HCT116 (cell line): ENCODE measurements at regions not wholly inside any gene's neighbourhood (a gene's known extent, or its start where the extent isn't known, plus 50 kb on each side); places are given as distances from the start of the nearest gene placed in this dataset.

Experiments used
- ATAC-seq: fragments of 200-7000 bp; cut with Tn5 transposase; 2 replicates; pipeline ENCODE4 v1.9.1; 2020; ENCODE audit warnings: mild to moderate bottlenecking, moderate library complexity
- BruUV-seq: library from RNA; stranded (reverse); fragments of 400-500 nt; replicated peaks from 2 replicates; lab custom pipeline; 2021; lab: Mats Ljungman, UMichigan
- CTCF ChIA-PET: fragments of 300-600 bp; sonication (Branson Sonifier 250); formaldehyde crosslinking; loops from one replicate; lab custom pipeline; 2021; ENCODE audit warnings: antibody characterized with exemption; lab: Charles Lee
- POLR2A ChIA-PET: fragments of 300-600, 350-600 bp; sonication (Branson Sonifier 250); formaldehyde crosslinking; loops from one replicate; lab custom pipeline; 2021; ENCODE audit warnings: antibody characterized with exemption; lab: Charles Lee
- RAD21 ChIA-PET, 2 experiments: fragments of 300-600 bp; sonication (Branson Sonifier 250); formaldehyde crosslinking; loops; one replicate each; lab custom pipeline; 2023; ENCODE audit warnings: low total read pairs in 2 of 2; ENCODE audit not compliant: uncharacterized antibody in 2 of 2, unreplicated experiment in 2 of 2, low non-redundant PET in 1 of 2; lab: Charles Lee
- DNase-seq: peaks from one replicate; pipeline ENCODE4 v3.0.0-alpha.2; 2010; ENCODE audit warnings: low read depth, low spot score
- H2AFZ ChIP-seq: fragments of 200-600 bp; shearing (Covaris generic), sonication (generic); 2 replicates; pipeline ENCODE4 v1.6.1; 2017; ENCODE audit warnings: low read depth, mixed run types, mixed read lengths, antibody characterized with exemption, low read length; ENCODE audit not compliant: poor library complexity, severe bottlenecking
- H3K27ac ChIP-seq: 2 replicates; pipeline ENCODE4 v1.5.1; 2012; ENCODE audit warnings: low read depth, low read length
- H3K27me3 ChIP-seq: fragments of 200-600 bp; sonication (generic); 2 replicates; pipeline ENCODE4 v1.6.1; 2016; ENCODE audit warnings: mixed run types, low read length, mixed read lengths; ENCODE audit not compliant: insufficient read depth
- H3K36me3 ChIP-seq, 2 experiments: fragments of 200-500 bp in 1 of 2; fragments of 200-600 bp in 1 of 2; sonication (Bioruptor generic) in 1 of 2; sonication (generic) in 1 of 2; 2 replicates each; pipeline versions ENCODE4 v1.5.1 to v1.6.1; 2014 to 2016; ENCODE audit warnings: low read length in 2 of 2, inconsistent platforms in 1 of 2, mixed read lengths in 1 of 2, mixed run types in 1 of 2; ENCODE audit not compliant: insufficient read depth in 2 of 2, control insufficient read depth in 1 of 2
- H3K4me1 ChIP-seq, 2 experiments: fragments of 200-600 bp in 1 of 2; sonication (generic) in 1 of 2; 2 replicates each; pipeline versions ENCODE4 v1.5.1 to v1.6.1; 2012 to 2017; ENCODE audit warnings: low read length in 2 of 2, inconsistent platforms in 1 of 2, mild to moderate bottlenecking in 1 of 2, mixed read lengths in 1 of 2, mixed run types in 1 of 2, moderate library complexity in 1 of 2; ENCODE audit not compliant: insufficient read depth in 2 of 2, control insufficient read depth in 1 of 2
- H3K4me2 ChIP-seq: fragments of 200-600 bp; sonication (generic); 2 replicates; pipeline ENCODE4 v1.6.1; 2017; ENCODE audit warnings: mixed run types, low read length, mixed read lengths
- H3K4me3 ChIP-seq, 2 experiments: fragments of 200-600 bp in 1 of 2; sonication (generic) in 1 of 2; replicated peaks in 1 of 2; 2 replicates each; pipeline ENCODE4 v1.5.1; 2011 to 2016; ENCODE audit warnings: low read length in 2 of 2, control low read depth in 1 of 2, low read depth in 1 of 2, mild to moderate bottlenecking in 1 of 2, mixed read lengths in 1 of 2, mixed run types in 1 of 2
- H3K79me2 ChIP-seq: fragments of 200-600 bp; sonication (generic); 2 replicates; pipeline ENCODE4 v1.6.1; 2017; ENCODE audit warnings: mild to moderate bottlenecking, mixed run types, low read length, moderate library complexity, mixed read lengths; ENCODE audit not compliant: insufficient read depth
- H3K9ac ChIP-seq: fragments of 200-600 bp; sonication (generic); 2 replicates; pipeline ENCODE4 v1.6.1; 2016; ENCODE audit warnings: low read length, mixed read lengths
- H3K9me2 ChIP-seq: fragments of 200-600 bp; sonication (generic), shearing (Covaris generic); 2 replicates; pipeline ENCODE4 v1.6.1; 2017; ENCODE audit warnings: mixed run types, mild to moderate bottlenecking, moderate library complexity; ENCODE audit not compliant: insufficient read depth
- H3K9me3 ChIP-seq, 2 experiments: fragments of 200-500 bp in 1 of 2; fragments of 200-600 bp in 1 of 2; sonication (Bioruptor generic) in 1 of 2; sonication (generic) in 1 of 2; 2 replicates each; pipeline ENCODE4 v1.6.1; 2014 to 2017; ENCODE audit warnings: low read length in 2 of 2, mixed read lengths in 2 of 2, inconsistent platforms in 1 of 2, low read depth in 1 of 2, mild to moderate bottlenecking in 1 of 2, mixed run types in 1 of 2, moderate library complexity in 1 of 2; ENCODE audit not compliant: control insufficient read depth in 1 of 2, insufficient read depth in 1 of 2
- H4K20me1 ChIP-seq: fragments of 200-600 bp; sonication (generic), shearing (Covaris generic); 2 replicates; pipeline ENCODE4 v1.6.1; 2017; ENCODE audit warnings: mixed run types, mild to moderate bottlenecking, moderate library complexity; ENCODE audit not compliant: insufficient read depth
- ATF3 ChIP-seq: IDR thresholded peaks from 2 replicates; pipeline ENCODE4 v1.6.1; 2012
- CEBPB ChIP-seq: IDR thresholded peaks from 2 replicates; pipeline ENCODE4 v1.6.1; 2012; ENCODE audit warnings: low read depth
- EGR1 ChIP-seq: IDR thresholded peaks from 2 replicates; pipeline ENCODE4 v1.6.1; 2012; ENCODE audit warnings: low read depth
- EZH2 ChIP-seq: fragments of 200-600 bp; sonication (generic); IDR thresholded peaks from 2 replicates; pipeline ENCODE4 v1.6.1; 2017; ENCODE audit warnings: antibody characterized with exemption, mixed run types
- EZH2phosphoT487 ChIP-seq: fragments of 200-600 bp; IDR thresholded peaks from 2 replicates; pipeline ENCODE4 v1.6.1; 2018; ENCODE audit warnings: antibody characterized with exemption, borderline replicate concordance
- FOSL1 ChIP-seq: IDR thresholded peaks from 2 replicates; pipeline ENCODE4 v1.6.1; 2012; ENCODE audit warnings: low read depth
- JUND ChIP-seq: IDR thresholded peaks from 2 replicates; pipeline ENCODE4 v1.6.1; 2012
- MAX ChIP-seq: IDR thresholded peaks from 2 replicates; pipeline ENCODE4 v1.6.1; 2012
- POLR2A ChIP-seq: IDR thresholded peaks from 2 replicates; pipeline ENCODE4 v1.7.0; 2011; ENCODE audit warnings: borderline replicate concordance; ENCODE audit not compliant: insufficient read depth, insufficient read length; ENCODE audit errors: extremely low read depth
- POLR2AphosphoS5 ChIP-seq: IDR thresholded peaks from 2 replicates; pipeline ENCODE4 v1.6.1; 2011; ENCODE audit warnings: mild to moderate bottlenecking, low read depth, low read length, moderate library complexity
- RAD21 ChIP-seq: IDR thresholded peaks from 2 replicates; pipeline ENCODE4 v1.6.1; 2012; ENCODE audit warnings: low read depth, mild to moderate bottlenecking
- SIN3A ChIP-seq: IDR thresholded peaks from 2 replicates; pipeline ENCODE4 v1.6.1; 2012; ENCODE audit warnings: low read depth
- SP1 ChIP-seq: IDR thresholded peaks from 2 replicates; pipeline ENCODE4 v1.6.1; 2012; ENCODE audit warnings: low read depth
- TCF7L2 ChIP-seq: IDR thresholded peaks from 2 replicates; pipeline ENCODE4 v1.7.0; 2011; ENCODE audit warnings: borderline replicate concordance, inconsistent platforms; ENCODE audit not compliant: insufficient read depth, insufficient read length; ENCODE audit errors: extremely low read depth
- YY1 ChIP-seq: IDR thresholded peaks from 2 replicates; pipeline ENCODE4 v1.6.1; 2011; ENCODE audit warnings: low read length, low read depth, moderate library complexity, mild to moderate bottlenecking; ENCODE audit not compliant: insufficient replicate concordance; ENCODE audit errors: extremely low read depth
- ZBTB33 ChIP-seq: IDR thresholded peaks from 2 replicates; pipeline ENCODE4 v1.6.1; 2011; ENCODE audit warnings: mild to moderate bottlenecking, low read length, moderate library complexity; ENCODE audit not compliant: insufficient replicate concordance; ENCODE audit errors: extremely low read depth
- ZFX ChIP-seq: fragments of 450-650 bp; IDR thresholded peaks from 2 replicates; pipeline ENCODE4 v1.6.1; 2017
- intact Hi-C: fragments of 100-400 bp; cut with micrococcal nuclease; formaldehyde crosslinking; loops from 2 replicates; pipeline ENCODE4 v1.10.0; 2022

- ChIA-PET POLR2A (no interaction called here), RAD21 (no interaction called here), CTCF (no interaction called here)
- TF ChIP-seq JUND = no peak
- TF ChIP-seq EZH2phosphoT487 = no peak
- TF ChIP-seq SP1 = no peak
- TF ChIP-seq EZH2 = no peak
- TF ChIP-seq POLR2AphosphoS5 = no peak
- TF ChIP-seq ZFX = no peak
- TF ChIP-seq TCF7L2 = no peak
- no peak for TF ChIP-seq MAX
- TF ChIP-seq SIN3A = no peak
- Histone ChIP-seq H3K4me1 (no peaks in the 10 kb centered on the region), H3K4me3 (no peak overlapping the region), H3K36me3 (no peaks in the 10 kb centered on the region), H3K79me2 (no peaks in the 10 kb centered on the region), H3K27ac (no peak overlapping the region), H2AFZ (no peak overlapping the region), H3K27me3 (no peaks in the 10 kb centered on the region), H3K9ac (no peak overlapping the region), H3K9me2 (no peaks in the 10 kb centered on the region), H3K4me2 (no peak overlapping the region), H4K20me1 (no peaks in the 10 kb centered on the region), H3K9me3 (peaks cover 6 to 9% of the 10 kb centered on the region in 2 experiments; a peak in 2 of 4 replicates)
- intact Hi-C loops = no loop called here
- BruUV-seq = no TSS peak
- no peak for DNase-seq
- ATAC-seq = no peak
Observed at GRCh38 chr11:81895258-81895657, 838.4 kb downstream of the FAM181B start.

GRCh38 chr11:81892770-81893635 lies 840.7 kb downstream of the FAM181B start:
- Histone ChIP-seq H3K36me3 (no peaks in the 10 kb centered on the region), H3K4me2 (no peak overlapping the region), H3K9me3 (peaks cover 6 to 16% of the 10 kb centered on the region in 2 experiments; a peak in 2 of 4 replicates), H3K9me2 (no peaks in the 10 kb centered on the region), H4K20me1 (no peaks in the 10 kb centered on the region), H2AFZ (no peak overlapping the region), H3K9ac (no peak overlapping the region), H3K27me3 (no peaks in the 10 kb centered on the region), H3K27ac (no peak overlapping the region), H3K79me2 (no peaks in the 10 kb centered on the region), H3K4me1 (no peaks in the 10 kb centered on the region), H3K4me3 (no peak overlapping the region)
- no TSS peak for BruUV-seq
- intact Hi-C loops = no loop called here
- ChIA-PET POLR2A (no interaction called here), RAD21 (no interaction called here), CTCF (no interaction called here)
- ATAC-seq (no peak), DNase-seq (no peak)
- TF ChIP-seq RAD21 = no peak
- TF ChIP-seq SIN3A = no peak
- TF ChIP-seq EZH2phosphoT487 = no peak
- TF ChIP-seq SP1 = no peak
- TF ChIP-seq YY1 = no peak
- no peak for TF ChIP-seq FOSL1
- TF ChIP-seq ZBTB33 = no peak
- TF ChIP-seq JUND = no peak
- TF ChIP-seq CEBPB = no peak
- no peak for TF ChIP-seq POLR2A
- TF ChIP-seq EGR1 = no peak
- TF ChIP-seq MAX = no peak
- no peak for TF ChIP-seq ATF3
